ENCODE measurements at regions not wholly inside any gene's neighbourhood (a gene's known extent, or its start where the extent isn't known, plus 50 kb on each side); places are given as distances from the start of the nearest gene placed in this dataset.

GRCh38 chr10:130495891-130496636 is 359.9 kb downstream of the GLRX3 start:
- no peaks in the 10 kb centered on the region for H3K36me3 ChIP-seq (ENCODE audit: control insufficient read depth, insufficient read depth, low read length)
- in situ Hi-C loops (cut with HindIII; ENCODE audit: low pct_unique_long_range_greater_than_20kb, low sequenced_read_pairs), result no loop called here
- peak; percentile 38; the same call in 1 of the 2 replicates for ATAC-seq
- intact Hi-C loops (cut with micrococcal nuclease; ENCODE audit: unreplicated experiment), result no loop called here
- no peaks in the 10 kb centered on the region; the same call in 1 of the 2 replicates for H3K9me3 ChIP-seq (ENCODE audit: control insufficient read depth, insufficient read depth, low read depth, low read length)
- peaks cover 2% of the 10 kb centered on the region for H3K27me3 ChIP-seq (ENCODE audit: control insufficient read depth, insufficient read depth, low read length)
- no peak for TF ChIP-seq CTCF (IDR thresholded peaks at IDR 0.05)
- no peak for TF ChIP-seq REST (IDR thresholded peaks at IDR 0.05; ENCODE audit: insufficient read depth in 1 of 2, low read depth in 2 of 2, low read length in 1 of 2)
- TF ChIP-seq TCF7L2 (IDR thresholded peaks at IDR 0.05; ENCODE audit: low read depth, low read length), result no peak
- no peak for TF ChIP-seq POLR2AphosphoS5 (IDR thresholded peaks at IDR 0.05; ENCODE audit: low read depth, low read length)
- TF ChIP-seq SIN3A (IDR thresholded peaks at IDR 0.05; ENCODE audit: borderline replicate concordance, insufficient read depth, low read depth, low read length), result no peak
- H3K4me3 ChIP-seq (ENCODE audit: low read depth in 2 of 2, low read length in 2 of 2), result no peak overlapping the region
- BruUV-seq (replicated peaks), result no TSS peak
- no peak overlapping the region for H3K27ac ChIP-seq (ENCODE audit: low read length)
- POLR2A ChIA-PET, result no interaction called here
- H3K4me1 ChIP-seq (ENCODE audit: control insufficient read depth, insufficient read depth, low read length), result no peaks in the 10 kb centered on the region; the same call in 1 of the 2 replicates
- no peak for DNase-seq (ENCODE audit: low read depth, low spot score)
- CTCF ChIA-PET, result no interaction called here

- Histone ChIP-seq H3K4me1 (ENCODE audit: control insufficient read depth, insufficient read depth, low read length) (no peaks in the 10 kb centered on the region), H3K36me3 (ENCODE audit: control insufficient read depth, insufficient read depth, low read length) (no peaks in the 10 kb centered on the region), H3K9me3 (ENCODE audit: control insufficient read depth, insufficient read depth, low read depth, low read length) (no peaks in the 10 kb centered on the region; the same call in 1 of the 2 replicates), H3K4me3 (ENCODE audit: low read depth in 2 of 2, low read length in 2 of 2) (no peak overlapping the region), H3K27ac (ENCODE audit: low read length) (no peak overlapping the region), H3K27me3 (ENCODE audit: control insufficient read depth, insufficient read depth, low read length) (peaks cover 2% of the 10 kb centered on the region)
- ATAC-seq (no peak), DNase-seq (ENCODE audit: low read depth, low spot score) (no peak)
- CTCF ChIA-PET, result no interaction called here
- BruUV-seq (replicated peaks), result no TSS peak
- POLR2A ChIA-PET, result no interaction called here
- in situ Hi-C loops (cut with HindIII; ENCODE audit: low pct_unique_long_range_greater_than_20kb, low sequenced_read_pairs) (no loop called here), intact Hi-C loops (cut with micrococcal nuclease; ENCODE audit: unreplicated experiment) (no loop called here)
- TF ChIP-seq CTCF (IDR thresholded peaks at IDR 0.05) (no peak), POLR2AphosphoS5 (IDR thresholded peaks at IDR 0.05; ENCODE audit: low read depth, low read length) (no peak)
Measured at GRCh38 chr10:130497056-130498010, 361.1 kb downstream of the GLRX3 start.
